ENCODE measurements at regions not wholly inside any gene's neighbourhood (a gene's known extent, or its start where the extent isn't known, plus 50 kb on each side); places are given as distances from the start of the nearest gene placed in this dataset.
A peak's percentile ranks its signal among the peaks of the same experiment; 100 is the strongest.

GRCh38 chr2:155633060-155633839, 699.3 kb downstream of the NR4A2 start:
- CTCF ChIA-PET: interaction anchor here (1.0 kb wide), 1 partner anchor 15 kb away, joined by 3 read pairs; no protein-coding TSS in a partner anchor
- 90% methylated on average over 4 of the region's 4 CpGs for WGBS (ENCODE audit: insufficient coverage)
- POLR2A ChIA-PET: no interaction called here

DNA sequence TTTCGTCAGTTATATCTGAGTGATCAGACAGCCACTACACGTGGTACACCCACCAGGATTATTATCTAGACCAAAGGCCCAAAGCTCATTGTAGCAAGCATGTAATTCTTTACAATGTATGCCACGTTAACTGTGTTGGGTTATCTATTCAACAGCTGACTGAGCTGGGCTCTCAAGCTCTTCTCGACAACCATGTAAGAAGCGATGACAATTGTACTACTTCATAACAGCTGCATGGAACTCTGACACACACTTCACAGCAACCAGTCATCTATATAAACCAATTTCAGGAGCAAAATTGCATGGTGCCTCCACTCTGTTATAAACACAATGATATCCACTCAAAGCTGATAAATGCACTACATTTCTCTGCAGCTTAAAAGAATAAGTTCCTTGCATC, 701.8 kb downstream of the NR4A2 start:
- WGBS (ENCODE audit: insufficient coverage): 90% methylated on average over 5 of the region's 5 CpGs
- Histone ChIP-seq H3K27me3 (replicated peaks in 2 of 5; ENCODE audit: control insufficient read depth in 4 of 5, insufficient read depth in 5 of 5, low read length in 4 of 5) (no peaks in the 10 kb centered on the region), H3K4me3 (ENCODE audit: control insufficient read depth in 1 of 7, extremely low read depth in 1 of 7, insufficient read depth in 4 of 7, low read depth in 2 of 7, low read length in 6 of 7) (no peak overlapping the region), H3K36me3 (ENCODE audit: control insufficient read depth in 4 of 4, insufficient read depth in 4 of 4, low read length in 3 of 4) (no peaks in the 10 kb centered on the region), H3K9me3 (ENCODE audit: control extremely low read depth in 1 of 5, control insufficient read depth in 4 of 5, insufficient read depth in 2 of 5, low read depth in 1 of 5, low read length in 4 of 5) (no peaks in the 10 kb centered on the region), H3K4me1 (ENCODE audit: control extremely low read depth in 1 of 4, control insufficient read depth in 4 of 4, insufficient read depth in 4 of 4, low read length in 3 of 4) (peaks cover 0 to 3% (median 0%) of the 10 kb centered on the region in 4 experiments), H3K27ac (ENCODE audit: insufficient read depth in 1 of 2, low read depth in 1 of 2, low read length in 2 of 2, poor library complexity in 1 of 2, severe bottlenecking in 2 of 2) (no peak overlapping the region)
- DNase-seq: no peak
- ChIA-PET POLR2A (no interaction called here), CTCF (no interaction called here)

More at GRCh38 chr2:155633060-155633839, 699.3 kb downstream of the NR4A2 start:
- no peaks in the 10 kb centered on the region for H3K27me3 ChIP-seq (replicated peaks in 2 of 5; ENCODE audit: control insufficient read depth in 4 of 5, insufficient read depth in 5 of 5, low read length in 4 of 5)
- no peak overlapping the region for H3K4me3 ChIP-seq (ENCODE audit: control insufficient read depth in 1 of 7, extremely low read depth in 1 of 7, insufficient read depth in 4 of 7, low read depth in 2 of 7, low read length in 6 of 7)
- H3K9me3 ChIP-seq (ENCODE audit: control extremely low read depth in 1 of 5, control insufficient read depth in 4 of 5, insufficient read depth in 2 of 5, low read depth in 1 of 5, low read length in 4 of 5): no peaks in the 10 kb centered on the region
- no peak for DNase-seq
- no peak overlapping the region for H3K27ac ChIP-seq (ENCODE audit: insufficient read depth in 1 of 2, low read depth in 1 of 2, low read length in 2 of 2, poor library complexity in 1 of 2, severe bottlenecking in 2 of 2)
- H3K4me1 ChIP-seq (ENCODE audit: control extremely low read depth in 1 of 4, control insufficient read depth in 4 of 4, insufficient read depth in 4 of 4, low read length in 3 of 4): peaks cover 0 to 3% (median 0%) of the 10 kb centered on the region in 4 experiments
- H3K36me3 ChIP-seq (ENCODE audit: control insufficient read depth in 4 of 4, insufficient read depth in 4 of 4, low read length in 3 of 4): no peaks in the 10 kb centered on the region

DNA sequence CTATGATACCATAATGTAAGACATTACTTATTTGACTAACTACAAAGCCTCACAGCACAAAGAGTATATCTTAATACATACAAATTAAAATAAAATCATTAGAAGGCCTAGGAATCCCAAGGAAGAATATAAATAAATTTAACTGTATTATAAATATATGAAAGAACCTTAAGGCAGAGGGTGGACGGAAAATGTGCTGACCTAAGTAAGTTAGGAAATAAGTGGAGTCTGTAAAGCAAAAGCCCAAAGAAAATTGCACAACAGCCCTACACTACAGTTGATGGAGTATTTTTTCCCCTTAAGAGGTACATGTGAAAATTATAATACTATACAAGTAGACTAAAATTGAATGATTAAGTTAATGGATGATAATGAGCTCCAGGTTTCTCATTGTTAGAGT, 710.1 kb downstream of the NR4A2 start:
- WGBS (ENCODE audit: insufficient coverage): no CpG with 5 or more reads among the region's 1 CpG
- no peak for DNase-seq
- CTCF ChIA-PET: no interaction called here

GRCh38 chr2:155600914-155601760, 731.4 kb downstream of the NR4A2 start:
- no peak overlapping the region for H3K4me3 ChIP-seq (ENCODE audit: control insufficient read depth in 1 of 7, extremely low read depth in 1 of 7, insufficient read depth in 4 of 7, low read depth in 2 of 7, low read length in 6 of 7)

More for the DNA sequence above, 710.1 kb downstream of the NR4A2 start:
- POLR2A ChIA-PET: no interaction called here
- Histone ChIP-seq H3K27me3 (replicated peaks in 2 of 5; ENCODE audit: control insufficient read depth in 4 of 5, insufficient read depth in 5 of 5, low read length in 4 of 5) (no peaks in the 10 kb centered on the region), H3K36me3 (ENCODE audit: control insufficient read depth in 4 of 4, insufficient read depth in 4 of 4, low read length in 3 of 4) (no peaks in the 10 kb centered on the region), H3K4me1 (ENCODE audit: control extremely low read depth in 1 of 4, control insufficient read depth in 4 of 4, insufficient read depth in 4 of 4, low read length in 3 of 4) (no peaks in the 10 kb centered on the region), H3K27ac (ENCODE audit: insufficient read depth in 1 of 2, low read depth in 1 of 2, low read length in 2 of 2, poor library complexity in 1 of 2, severe bottlenecking in 2 of 2) (no peak overlapping the region), H3K4me3 (ENCODE audit: control insufficient read depth in 1 of 7, extremely low read depth in 1 of 7, insufficient read depth in 4 of 7, low read depth in 2 of 7, low read length in 6 of 7) (no peak overlapping the region), H3K9me3 (ENCODE audit: control extremely low read depth in 1 of 5, control insufficient read depth in 4 of 5, insufficient read depth in 2 of 5, low read depth in 1 of 5, low read length in 4 of 5) (no peaks in the 10 kb centered on the region)

DNA sequence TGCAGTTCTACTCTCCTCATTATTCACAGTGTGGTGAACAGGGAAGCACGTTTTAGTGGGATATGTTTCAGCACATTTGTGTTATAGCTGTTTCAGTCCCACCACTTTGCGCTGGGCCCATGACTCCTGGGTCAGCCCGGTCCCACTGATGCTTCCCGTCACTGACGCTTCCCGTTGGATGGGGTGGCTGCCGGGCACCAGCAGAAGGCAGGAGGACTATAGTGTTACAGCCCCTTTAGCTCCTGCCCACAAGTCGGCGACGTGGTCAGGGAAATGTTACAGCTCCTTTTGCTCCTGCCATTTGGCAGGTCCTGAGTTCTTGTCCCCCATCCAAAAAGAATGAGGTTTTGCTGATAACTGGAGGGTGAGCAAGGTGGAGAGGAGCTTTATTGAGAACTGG, 732.2 kb downstream of the NR4A2 start:
- no peak for DNase-seq
- Histone ChIP-seq H3K4me3 (ENCODE audit: control insufficient read depth in 1 of 7, extremely low read depth in 1 of 7, insufficient read depth in 4 of 7, low read depth in 2 of 7, low read length in 6 of 7) (no peak overlapping the region), H3K36me3 (ENCODE audit: control insufficient read depth in 4 of 4, insufficient read depth in 4 of 4, low read length in 3 of 4) (no peaks in the 10 kb centered on the region), H3K27me3 (replicated peaks in 2 of 5; ENCODE audit: control insufficient read depth in 4 of 5, insufficient read depth in 5 of 5, low read length in 4 of 5) (no peaks in the 10 kb centered on the region), H3K9me3 (ENCODE audit: control extremely low read depth in 1 of 5, control insufficient read depth in 4 of 5, insufficient read depth in 2 of 5, low read depth in 1 of 5, low read length in 4 of 5) (peaks cover 0 to 4% (median 3%) of the 10 kb centered on the region in 5 experiments), H3K27ac (ENCODE audit: insufficient read depth in 1 of 2, low read depth in 1 of 2, low read length in 2 of 2, poor library complexity in 1 of 2, severe bottlenecking in 2 of 2) (no peak overlapping the region), H3K4me1 (ENCODE audit: control extremely low read depth in 1 of 4, control insufficient read depth in 4 of 4, insufficient read depth in 4 of 4, low read length in 3 of 4) (no peaks in the 10 kb centered on the region)
- ChIA-PET CTCF (no interaction called here), POLR2A (no interaction called here)
- 86% methylated on average over 9 of the region's 10 CpGs for WGBS (ENCODE audit: insufficient coverage)

More at GRCh38 chr2:155600914-155601760, 731.4 kb downstream of the NR4A2 start:
- POLR2A ChIA-PET: no interaction called here
- WGBS (ENCODE audit: insufficient coverage): 93% methylated on average over 9 of the region's 10 CpGs
- H3K27me3 ChIP-seq (replicated peaks in 2 of 5; ENCODE audit: control insufficient read depth in 4 of 5, insufficient read depth in 5 of 5, low read length in 4 of 5): no peaks in the 10 kb centered on the region
- H3K27ac ChIP-seq (ENCODE audit: insufficient read depth in 1 of 2, low read depth in 1 of 2, low read length in 2 of 2, poor library complexity in 1 of 2, severe bottlenecking in 2 of 2): no peak overlapping the region
- peaks cover 0 to 4% (median 2%) of the 10 kb centered on the region in 5 experiments for H3K9me3 ChIP-seq (ENCODE audit: control extremely low read depth in 1 of 5, control insufficient read depth in 4 of 5, insufficient read depth in 2 of 5, low read depth in 1 of 5, low read length in 4 of 5)
- H3K36me3 ChIP-seq (ENCODE audit: control insufficient read depth in 4 of 4, insufficient read depth in 4 of 4, low read length in 3 of 4): no peaks in the 10 kb centered on the region
- DNase-seq: no peak
- no peaks in the 10 kb centered on the region for H3K4me1 ChIP-seq (ENCODE audit: control extremely low read depth in 1 of 4, control insufficient read depth in 4 of 4, insufficient read depth in 4 of 4, low read length in 3 of 4)
- CTCF ChIA-PET: no interaction called here

DNA sequence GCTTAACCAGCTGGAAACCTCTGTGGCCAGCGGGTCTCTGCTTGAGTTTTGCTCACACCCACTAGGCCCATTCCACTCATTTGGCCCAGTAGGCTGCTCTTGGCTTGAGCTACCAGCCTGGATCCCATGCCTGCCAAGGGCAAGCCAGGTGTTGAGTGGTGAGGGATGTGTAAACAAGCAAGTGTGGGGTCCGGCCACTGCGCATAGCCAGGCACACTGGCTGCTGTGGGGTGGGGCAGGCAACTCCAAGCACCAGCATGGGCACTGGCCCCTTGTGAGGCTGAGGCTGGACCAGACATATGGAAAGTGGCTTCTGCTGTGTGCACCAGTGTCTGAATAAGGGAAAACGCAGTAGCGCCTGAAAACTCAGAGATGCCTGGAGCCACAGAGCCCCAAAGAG, 732.7 kb downstream of the NR4A2 start:
- no peaks in the 10 kb centered on the region for H3K27me3 ChIP-seq (replicated peaks in 2 of 5; ENCODE audit: control insufficient read depth in 4 of 5, insufficient read depth in 5 of 5, low read length in 4 of 5)
- ChIA-PET POLR2A (no interaction called here), CTCF (no interaction called here)
- WGBS (ENCODE audit: insufficient coverage): 94% methylated on average over 3 of the region's 5 CpGs
- no peaks in the 10 kb centered on the region for H3K36me3 ChIP-seq (ENCODE audit: control insufficient read depth in 4 of 4, insufficient read depth in 4 of 4, low read length in 3 of 4)
- H3K27ac ChIP-seq (ENCODE audit: insufficient read depth in 1 of 2, low read depth in 1 of 2, low read length in 2 of 2, poor library complexity in 1 of 2, severe bottlenecking in 2 of 2): no peak overlapping the region
- no peak overlapping the region for H3K4me3 ChIP-seq (ENCODE audit: control insufficient read depth in 1 of 7, extremely low read depth in 1 of 7, insufficient read depth in 4 of 7, low read depth in 2 of 7, low read length in 6 of 7)
- H3K4me1 ChIP-seq (ENCODE audit: control extremely low read depth in 1 of 4, control insufficient read depth in 4 of 4, insufficient read depth in 4 of 4, low read length in 3 of 4): no peaks in the 10 kb centered on the region
- DNase-seq: no peak
- H3K9me3 ChIP-seq (ENCODE audit: control extremely low read depth in 1 of 5, control insufficient read depth in 4 of 5, insufficient read depth in 2 of 5, low read depth in 1 of 5, low read length in 4 of 5): peaks cover 0 to 4% (median 3%) of the 10 kb centered on the region in 5 experiments

DNA sequence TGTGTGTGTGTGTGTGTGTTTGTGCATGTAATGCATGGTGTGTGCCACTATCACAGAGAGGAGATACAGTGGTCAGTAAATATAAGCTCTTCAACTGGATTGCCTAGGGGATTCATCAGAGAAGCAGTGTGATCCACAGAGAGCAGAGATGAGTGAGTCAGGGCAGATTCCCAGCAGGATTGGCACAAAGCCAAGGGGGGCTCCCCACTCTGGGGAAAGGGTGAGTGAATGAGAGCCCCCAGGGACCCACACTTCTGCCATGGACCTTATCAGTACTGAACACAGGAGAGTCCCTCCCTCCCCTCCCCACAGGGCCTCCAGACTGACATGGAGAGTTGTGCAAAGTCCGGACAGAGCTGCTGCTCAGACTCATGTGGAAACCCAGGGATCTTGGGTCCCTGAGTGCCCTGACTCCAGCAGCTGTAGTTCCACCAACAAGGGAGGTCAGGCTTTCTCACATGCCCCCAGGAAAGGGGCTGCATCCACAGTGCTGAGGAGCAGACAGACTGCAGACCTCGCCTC, 748.8 kb downstream of the NR4A2 start:
- Histone ChIP-seq H3K9me3 (ENCODE audit: control extremely low read depth in 1 of 5, control insufficient read depth in 4 of 5, insufficient read depth in 2 of 5, low read depth in 1 of 5, low read length in 4 of 5) (peaks cover 0 to 10% (median 1%) of the 10 kb centered on the region in 5 experiments), H3K4me1 (ENCODE audit: control extremely low read depth in 1 of 4, control insufficient read depth in 4 of 4, insufficient read depth in 4 of 4, low read length in 3 of 4) (no peaks in the 10 kb centered on the region), H3K27me3 (replicated peaks in 2 of 5; ENCODE audit: control insufficient read depth in 4 of 5, insufficient read depth in 5 of 5, low read length in 4 of 5) (no peaks in the 10 kb centered on the region), H3K4me3 (ENCODE audit: control insufficient read depth in 1 of 7, extremely low read depth in 1 of 7, insufficient read depth in 4 of 7, low read depth in 2 of 7, low read length in 6 of 7) (no peak overlapping the region), H3K36me3 (ENCODE audit: control insufficient read depth in 4 of 4, insufficient read depth in 4 of 4, low read length in 3 of 4) (no peaks in the 10 kb centered on the region), H3K27ac (ENCODE audit: insufficient read depth in 1 of 2, low read depth in 1 of 2, low read length in 2 of 2, poor library complexity in 1 of 2, severe bottlenecking in 2 of 2) (no peak overlapping the region)
- 81% methylated on average over 2 of the region's 2 CpGs for WGBS (ENCODE audit: insufficient coverage)
- CTCF ChIA-PET: interaction anchor here (1.0 kb wide), 1 partner anchor 57 kb away, joined by 3 read pairs; no protein-coding TSS in a partner anchor
- POLR2A ChIA-PET: no interaction called here
- DNase-seq: peak in 1 of 3 donors; percentile 0
